GM12891 (cell line): ENCODE measurements at regions not wholly inside any gene's neighbourhood (a gene's known extent, or its start where the extent isn't known, plus 50 kb on each side); places are given as distances from the start of the nearest gene placed in this dataset.

Experiments used
- DNase-seq: peaks from one replicate; pipeline ENCODE4 v3.0.0; 2011; ENCODE audit warnings: low spot score; ENCODE audit not compliant: insufficient read length
- FAIRE-seq: peaks from 2 replicates; lab custom pipeline; 2011; peaks lifted over from hg19 to GRCh38; lab: Jason Lieb, UNC
- PAX5 ChIP-seq: IDR thresholded peaks from 2 replicates; pipeline ENCODE4 v1.6.1; 2011; ENCODE audit warnings: low read length, moderate library complexity, mild to moderate bottlenecking; ENCODE audit not compliant: insufficient read depth, severe bottlenecking
- POLR2A ChIP-seq: IDR thresholded peaks from 2 replicates; pipeline ENCODE4 v1.6.1; 2011; ENCODE audit warnings: low read depth, low read length, control low read depth
- POLR2AphosphoS5 ChIP-seq: IDR thresholded peaks from 2 replicates; pipeline ENCODE4 v1.6.1; 2011; ENCODE audit warnings: low read depth, low read length, control low read depth
- POU2F2 ChIP-seq: IDR thresholded peaks from 2 replicates; pipeline ENCODE4 v1.6.1; 2011; ENCODE audit warnings: low read depth, mild to moderate bottlenecking, control low read depth, low read length, moderate library complexity
- SPI1 ChIP-seq: IDR thresholded peaks from 2 replicates; pipeline ENCODE4 v1.6.1; 2011; ENCODE audit warnings: low read depth, low read length, control low read depth
- TAF1 ChIP-seq: IDR thresholded peaks from 2 replicates; pipeline ENCODE4 v1.6.1; 2011; ENCODE audit warnings: low read depth, low read length, control low read depth

- DNase-seq (no peak), FAIRE-seq (no peak)
- no peak for TF ChIP-seq SPI1
- no peak for TF ChIP-seq POLR2AphosphoS5
- no peak for TF ChIP-seq PAX5
- no peak for TF ChIP-seq POU2F2
- TF ChIP-seq TAF1: no peak
- TF ChIP-seq POLR2A: no peak
These were observed 1561.0 kb upstream of the RAG2 start for GRCh38 chr11:38159038-38159437.

- TF ChIP-seq SPI1 (0 out of 2 replicates have a peak, but pooled peaks have one; percentile 6), POLR2A (no peak), PAX5 (no peak)
- no peak for FAIRE-seq
- no peak for DNase-seq
These were observed 1558.6 kb upstream of the RAG2 start for GRCh38 chr11:38156495-38157146.

GRCh38 chr11:38155856-38156255, 1557.8 kb upstream of the RAG2 start:
- no peak for FAIRE-seq
- DNase-seq: no peak
- no peak for TF ChIP-seq POU2F2
- TF ChIP-seq TAF1: no peak
- no peak for TF ChIP-seq PAX5
- no peak for TF ChIP-seq SPI1
- TF ChIP-seq POLR2A: no peak

GRCh38 chr11:38153985-38154384, 1555.9 kb upstream of the RAG2 start:
- DNase-seq (no peak), FAIRE-seq (no peak)
- no peak for TF ChIP-seq POLR2A
- no peak for TF ChIP-seq POU2F2
- no peak for TF ChIP-seq PAX5
- no peak for TF ChIP-seq TAF1
- no peak for TF ChIP-seq SPI1

GRCh38 chr11:38143852-38144251, 1545.8 kb upstream of the RAG2 start:
- no peak for TF ChIP-seq POU2F2
- TF ChIP-seq TAF1: no peak
- no peak for FAIRE-seq
- no peak for DNase-seq

- DNase-seq (no peak), FAIRE-seq (no peak)
- no peak for TF ChIP-seq POU2F2
- no peak for TF ChIP-seq PAX5
- TF ChIP-seq SPI1: no peak
- no peak for TF ChIP-seq POLR2A
- TF ChIP-seq TAF1: no peak
- no peak for TF ChIP-seq POLR2AphosphoS5
These were observed 1540.9 kb upstream of the RAG2 start for GRCh38 chr11:38138972-38139371.

GRCh38 chr11:38136887-38137286, 1538.9 kb upstream of the RAG2 start:
- FAIRE-seq: no peak
- DNase-seq: no peak
- TF ChIP-seq SPI1: no peak
- no peak for TF ChIP-seq POU2F2
- no peak for TF ChIP-seq POLR2A
- no peak for TF ChIP-seq TAF1
- no peak for TF ChIP-seq POLR2AphosphoS5
- TF ChIP-seq PAX5: no peak

- TF ChIP-seq POLR2AphosphoS5 (no peak), POU2F2 (no peak), PAX5 (no peak), SPI1 (no peak), POLR2A (no peak), TAF1 (no peak)
- no peak for DNase-seq
- FAIRE-seq: no peak
These were observed 1533.5 kb upstream of the RAG2 start for GRCh38 chr11:38131535-38131934.

GRCh38 chr11:38130976-38131375, 1532.9 kb upstream of the RAG2 start:
- FAIRE-seq: no peak
- TF ChIP-seq POLR2AphosphoS5: no peak
- no peak for TF ChIP-seq TAF1
- no peak for TF ChIP-seq PAX5
- TF ChIP-seq POLR2A: no peak
- TF ChIP-seq POU2F2: no peak
- TF ChIP-seq SPI1: no peak
- DNase-seq: no peak

GRCh38 chr11:38130514-38130913, 1532.5 kb upstream of the RAG2 start:
- no peak for DNase-seq
- no peak for TF ChIP-seq POU2F2
- no peak for TF ChIP-seq POLR2AphosphoS5
- no peak for TF ChIP-seq SPI1
- no peak for TF ChIP-seq PAX5
- FAIRE-seq: no peak
